Lung microvascular endothelial cell (primary cell): ENCODE measurements at regions not wholly inside any gene's neighbourhood (a gene's known extent, or its start where the extent isn't known, plus 50 kb on each side); places are given as distances from the start of the nearest gene placed in this dataset.

Experiments
- DNase-seq, 2 donors: peaks; one replicate each; pipeline versions ENCODE4 v3.0.0 to v3.0.0-alpha.2; 2010; ENCODE audit warnings: low read depth in 2 of 2

DNA sequence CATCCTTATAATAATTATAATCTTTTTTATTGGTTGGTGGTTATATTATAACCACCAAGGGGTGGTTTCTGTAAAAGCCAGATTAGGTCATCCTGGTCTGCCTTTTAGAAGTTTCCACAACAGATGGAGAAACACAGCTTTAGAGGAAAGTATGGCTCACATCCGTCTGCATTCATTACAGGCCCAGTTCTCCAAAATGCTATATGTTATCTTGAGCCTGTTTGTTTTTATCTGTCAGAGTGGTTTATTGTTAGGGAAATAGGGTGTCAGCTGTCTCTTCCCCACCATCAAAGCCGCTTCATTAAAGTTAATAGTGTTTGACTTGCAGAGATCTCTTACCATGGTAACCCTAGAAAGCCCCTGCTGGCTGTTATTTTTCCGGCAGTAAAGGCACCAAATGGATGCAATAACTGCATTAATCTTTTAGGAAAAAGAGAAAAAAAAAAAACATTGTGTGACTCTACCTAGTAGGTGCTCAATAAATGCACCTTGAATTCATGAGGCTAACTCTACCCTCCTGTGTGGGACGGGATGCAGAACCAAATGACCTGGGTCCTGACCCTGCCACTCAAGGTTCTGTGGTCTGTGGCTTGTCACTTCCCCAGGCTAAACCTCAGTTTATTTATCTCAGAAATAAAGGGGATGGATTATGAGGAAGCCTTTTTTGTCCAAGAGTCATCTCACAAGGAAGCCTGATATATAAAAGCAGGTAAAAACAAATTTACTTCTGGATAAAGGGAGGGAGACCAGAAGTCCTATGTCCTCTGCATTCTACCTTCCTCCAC lies 118.3 kb downstream of the WT1 start:
- DNase-seq: peak; percentile 22 to 85

DNA sequence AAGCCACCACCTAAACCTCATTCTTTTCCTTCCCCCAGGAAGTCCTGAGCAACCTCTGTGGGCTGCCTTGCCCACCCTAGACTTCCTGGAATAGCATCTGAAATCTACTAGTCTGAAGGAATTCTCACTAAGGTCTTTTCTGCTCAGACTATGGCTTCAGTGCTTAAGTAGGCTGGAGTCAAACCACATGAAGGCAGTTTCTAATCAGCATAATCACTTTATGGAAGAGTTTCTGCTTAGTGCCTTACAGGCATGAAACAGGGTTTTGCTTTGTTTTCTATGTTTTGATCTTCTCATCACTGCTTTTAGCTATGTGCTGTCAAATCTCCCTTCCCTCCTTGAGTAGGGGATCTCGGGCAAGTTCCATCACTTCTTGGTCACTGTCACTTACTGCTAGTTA lies 117.7 kb downstream of the WT1 start:
- no peak for DNase-seq

DNA sequence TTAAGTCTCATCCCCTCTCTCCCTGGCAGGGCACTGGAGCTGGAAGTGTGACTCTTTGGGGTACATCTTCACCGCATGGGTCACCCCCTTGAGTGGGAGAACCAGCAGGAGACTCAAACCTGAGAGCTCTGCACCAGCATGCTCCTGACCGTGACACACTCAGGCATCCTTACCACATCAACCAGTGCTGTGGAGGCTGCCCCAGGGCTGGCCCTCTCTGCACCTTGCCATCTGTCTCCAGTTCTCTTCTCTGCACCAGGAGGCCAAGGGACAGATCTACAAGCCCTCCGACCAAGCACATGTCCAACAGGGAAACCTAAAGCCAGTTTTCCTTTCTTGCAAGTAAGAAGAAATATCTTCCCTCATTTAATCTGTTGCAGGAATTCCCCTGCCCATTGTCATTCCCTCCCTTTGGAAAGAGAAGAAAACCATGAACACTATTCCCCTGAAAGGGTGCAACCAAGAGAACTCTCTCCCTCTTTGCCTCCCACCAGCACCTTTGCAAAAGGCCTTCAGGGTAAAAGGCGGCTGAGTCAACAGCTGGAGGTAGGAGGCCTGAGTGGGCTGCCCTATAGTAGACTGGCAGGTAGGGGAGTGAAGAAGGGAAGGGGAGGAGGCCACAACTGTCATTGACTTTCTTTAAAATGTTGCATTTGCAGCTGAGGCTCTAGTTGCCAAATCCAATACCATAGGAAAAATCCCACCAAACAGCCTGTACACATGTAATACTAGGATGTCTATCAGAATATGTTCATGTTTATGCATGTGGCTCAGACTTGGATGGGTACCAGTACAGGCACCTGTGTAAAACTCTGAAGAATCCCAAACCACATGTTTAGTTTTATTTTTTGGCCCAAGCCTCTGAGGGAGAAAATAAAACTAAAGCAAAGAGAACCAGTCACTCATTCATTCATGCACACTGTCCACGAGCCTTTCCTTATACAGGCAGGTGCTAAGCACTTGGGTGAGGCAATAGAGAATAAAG lies 117.0 kb downstream of the WT1 start:
- DNase-seq: no peak

DNA sequence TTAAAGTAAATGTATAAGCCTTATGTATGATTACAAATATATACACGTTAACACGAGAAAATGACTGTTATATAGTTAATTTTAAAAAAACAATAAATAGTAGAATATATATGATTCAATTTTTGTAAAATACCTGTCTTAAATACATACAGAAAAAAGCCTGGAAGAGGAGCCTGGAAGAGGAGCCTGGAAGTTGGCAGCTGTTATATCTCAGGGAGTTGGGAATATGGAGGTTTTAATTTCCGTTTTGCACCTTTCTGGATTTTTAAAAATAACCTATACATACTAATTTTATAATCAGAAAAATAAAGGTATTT lies 111.6 kb downstream of the WT1 start:
- no peak for DNase-seq

DNA sequence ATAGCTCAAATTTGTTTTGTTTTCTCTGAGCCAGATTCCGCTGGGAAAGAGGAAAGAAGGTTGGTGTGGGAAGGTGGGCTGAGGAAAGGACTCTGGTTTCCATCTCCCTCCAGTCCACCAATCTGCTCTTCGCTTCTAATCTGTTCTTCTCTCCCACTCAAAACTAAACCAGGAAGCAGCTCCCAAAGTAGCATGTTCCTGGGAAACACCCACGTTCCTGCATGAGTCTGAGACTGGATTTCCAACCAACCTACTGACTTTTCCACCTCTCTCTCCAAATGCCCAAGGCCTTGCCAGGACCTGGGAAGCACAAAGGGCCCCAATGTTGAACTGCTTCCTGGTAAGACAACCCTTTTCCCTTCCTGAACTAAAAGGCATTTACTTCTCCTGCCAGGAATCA lies 110.2 kb downstream of the WT1 start:
- no peak for DNase-seq

DNA sequence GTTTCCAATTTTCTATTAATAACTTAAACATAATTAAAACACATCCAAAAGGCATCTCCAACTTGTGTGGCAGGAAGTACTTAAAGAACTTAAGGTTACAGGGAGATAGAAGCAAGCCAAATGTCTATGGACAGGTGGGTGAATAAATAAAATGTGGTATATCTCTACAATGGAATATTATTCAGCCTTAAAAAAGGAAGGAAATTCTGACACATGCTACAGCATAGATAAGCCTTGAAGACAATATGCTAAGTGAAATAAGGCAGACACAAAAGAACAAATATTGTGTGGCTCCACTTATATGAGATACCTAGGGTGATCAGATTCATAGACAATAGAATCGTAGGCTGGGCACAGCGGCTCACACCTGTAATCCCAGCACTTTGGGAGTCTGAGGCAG lies 109.6 kb downstream of the WT1 start:
- DNase-seq: no peak

DNA sequence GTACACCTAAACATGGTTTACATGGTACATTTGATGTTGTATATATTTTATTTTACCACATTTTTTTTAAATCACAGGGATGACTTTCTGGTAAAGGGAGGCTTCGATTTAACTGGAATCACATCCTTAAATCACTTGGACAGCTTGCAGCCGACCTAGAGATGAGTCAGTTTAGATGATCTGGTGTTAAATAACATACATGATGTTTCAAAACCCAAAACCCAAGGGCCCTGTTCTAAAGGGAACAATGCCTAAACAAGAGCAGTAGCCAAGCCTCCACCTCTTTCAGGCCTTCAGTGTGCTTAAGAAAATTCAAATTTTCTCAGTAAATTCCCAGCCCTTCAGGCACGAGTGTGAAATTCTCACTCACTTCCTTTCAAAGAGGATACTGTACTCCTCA lies 108.8 kb downstream of the WT1 start:
- no peak for DNase-seq

DNA sequence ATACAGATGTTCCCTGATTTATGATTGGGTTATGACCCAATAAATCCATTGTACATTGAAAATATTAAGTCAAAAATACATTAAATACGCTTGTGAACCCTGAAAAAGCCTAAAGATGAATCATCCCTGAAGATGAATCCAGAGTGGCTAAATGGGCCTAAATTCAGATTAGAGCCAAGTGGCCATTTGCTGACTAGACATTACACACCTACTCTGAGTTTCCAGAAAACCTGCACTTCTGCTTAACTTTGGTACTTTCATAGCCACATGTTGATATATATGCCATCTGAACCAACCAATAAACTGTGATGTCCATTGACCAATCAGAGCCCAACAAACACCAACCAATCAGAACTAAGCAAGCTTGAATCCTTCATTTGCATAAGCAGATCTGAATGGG lies 106.9 kb downstream of the WT1 start:
- no peak for DNase-seq

DNA sequence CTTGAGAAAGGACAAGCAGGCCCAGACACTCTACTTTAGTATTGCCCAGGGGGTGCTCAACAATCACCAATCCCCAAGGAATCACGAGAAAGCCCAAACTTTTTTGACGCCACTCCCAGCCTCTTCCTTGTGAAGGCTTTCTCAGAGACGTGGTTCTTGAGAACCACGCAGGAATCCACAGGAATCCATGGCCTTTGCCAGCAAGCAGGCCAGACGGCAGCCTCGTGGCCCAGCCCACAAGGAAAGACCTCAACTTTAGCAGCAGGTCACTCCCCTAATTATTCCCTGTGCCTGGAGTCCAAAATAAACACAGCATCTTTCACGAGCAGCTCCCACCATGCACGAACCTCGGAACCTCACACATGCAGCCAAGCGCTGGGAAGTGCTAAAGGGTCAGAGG lies 104.2 kb downstream of the WT1 start:
- no peak for DNase-seq

DNA sequence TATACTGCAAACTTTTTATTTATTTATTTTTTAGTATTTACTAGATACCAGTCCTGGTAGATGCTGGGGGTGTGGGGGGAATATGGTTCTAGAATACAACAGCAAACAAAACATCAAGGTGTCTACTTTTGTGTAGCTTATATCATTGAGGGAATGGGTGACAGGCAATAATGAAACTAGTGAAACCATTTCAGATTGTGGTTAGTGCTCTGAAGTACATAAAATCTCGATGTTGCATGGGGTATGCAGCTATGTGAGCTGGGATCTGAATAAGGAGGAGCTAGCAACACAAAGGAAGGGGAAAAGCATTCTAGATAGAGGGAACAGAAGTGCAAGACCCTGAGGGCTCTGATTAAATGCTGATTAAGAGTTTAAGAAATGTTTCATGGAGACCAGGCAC lies 103.5 kb downstream of the WT1 start:
- DNase-seq: no peak

DNA sequence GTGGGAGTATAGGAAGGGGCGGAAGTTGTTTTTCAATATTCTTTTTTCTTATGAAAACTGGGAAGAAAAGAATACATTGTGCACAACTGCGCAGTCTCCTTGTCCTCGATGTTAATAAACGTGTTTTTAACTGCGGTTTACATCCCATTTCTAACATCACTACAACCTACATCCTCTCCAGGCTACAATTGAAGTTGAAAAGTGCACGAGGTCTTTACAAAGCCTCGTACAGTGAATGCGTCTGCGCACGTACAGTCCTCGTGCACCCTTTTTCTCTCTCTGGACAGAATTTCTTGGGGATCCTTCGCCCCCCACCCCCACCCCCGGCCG lies 102.4 kb downstream of the WT1 start:
- no peak for DNase-seq

DNA sequence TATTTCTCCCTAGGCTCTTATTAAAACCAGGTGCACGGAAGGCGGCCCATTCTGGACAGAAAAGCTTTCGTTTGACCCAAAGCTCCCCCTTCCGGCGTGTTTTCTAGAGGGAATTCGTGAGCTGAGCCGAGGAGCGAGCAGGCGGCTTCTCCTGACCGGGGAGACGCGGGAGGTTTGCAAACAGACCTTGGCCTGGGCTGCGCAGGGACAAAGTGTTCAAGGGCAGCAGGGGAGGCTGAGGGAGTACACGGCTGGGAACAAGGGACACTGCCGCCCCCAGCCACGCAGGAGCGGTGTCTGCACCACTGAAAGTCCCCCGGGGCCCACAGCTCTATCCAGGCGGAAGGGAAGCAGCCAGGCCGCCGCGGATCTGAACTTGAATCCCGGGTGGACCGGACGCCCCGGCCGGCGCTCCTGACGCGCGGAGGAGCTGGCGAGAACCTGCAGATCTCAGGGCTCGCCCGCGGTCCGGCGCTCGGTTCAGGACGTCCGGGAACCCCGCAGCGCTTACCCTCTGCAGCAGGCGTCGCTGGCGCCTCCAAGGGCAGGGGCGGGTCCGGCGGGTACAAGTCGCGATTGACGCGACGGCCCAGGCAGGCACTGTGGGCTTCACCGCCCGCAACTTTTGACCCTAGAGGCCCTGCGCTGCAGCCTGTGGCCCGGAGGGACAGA lies 101.9 kb downstream of the WT1 start:
- DNase-seq: peak; percentile 11 to 54

DNA sequence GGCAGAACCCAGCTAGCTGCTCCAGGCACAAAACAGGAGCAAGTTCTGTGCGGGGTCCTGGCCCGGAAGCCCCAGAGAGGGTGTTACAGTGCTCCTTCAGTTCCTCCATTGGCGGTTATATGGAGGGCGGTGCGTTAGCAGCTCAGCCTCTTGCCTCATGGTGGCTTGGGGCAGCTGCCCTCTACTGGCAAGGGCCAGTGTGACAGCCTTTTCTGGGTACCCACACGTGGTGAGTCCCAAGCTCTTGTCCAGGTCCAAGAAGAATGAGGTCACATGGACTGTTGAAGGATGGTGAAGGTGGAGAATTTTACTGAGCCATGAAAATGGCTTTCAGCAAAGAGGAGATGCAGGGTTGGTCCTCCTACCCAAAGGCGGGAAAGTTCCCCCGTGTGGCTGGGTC lies 100.5 kb downstream of the WT1 start:
- DNase-seq: peak; percentile 11 to 17
